Epithelial cell of esophagus (primary cell): ENCODE measurements at regions not wholly inside any gene's neighbourhood (a gene's known extent, or its start where the extent isn't known, plus 50 kb on each side); places are given as distances from the start of the nearest gene placed in this dataset.

Experiments used
- DNase-seq: peaks from one replicate; pipeline ENCODE4 v3.0.0; 2010; ENCODE audit warnings: low read depth
- H3K4me3 ChIP-seq: 2 replicates; pipeline ENCODE4 v1.5.1; 2011; ENCODE audit warnings: mild to moderate bottlenecking, low read length, control low read depth
- TF ChIP-seq, protein P1 (sequence below): IDR thresholded peaks from 2 replicates; pipeline ENCODE4 v1.5.1; 2011; ENCODE audit warnings: low read depth, mild to moderate bottlenecking, low read length, control low read depth, inconsistent platforms; ENCODE audit not compliant: insufficient read depth; ENCODE audit errors: missing control alignments

DNA sequence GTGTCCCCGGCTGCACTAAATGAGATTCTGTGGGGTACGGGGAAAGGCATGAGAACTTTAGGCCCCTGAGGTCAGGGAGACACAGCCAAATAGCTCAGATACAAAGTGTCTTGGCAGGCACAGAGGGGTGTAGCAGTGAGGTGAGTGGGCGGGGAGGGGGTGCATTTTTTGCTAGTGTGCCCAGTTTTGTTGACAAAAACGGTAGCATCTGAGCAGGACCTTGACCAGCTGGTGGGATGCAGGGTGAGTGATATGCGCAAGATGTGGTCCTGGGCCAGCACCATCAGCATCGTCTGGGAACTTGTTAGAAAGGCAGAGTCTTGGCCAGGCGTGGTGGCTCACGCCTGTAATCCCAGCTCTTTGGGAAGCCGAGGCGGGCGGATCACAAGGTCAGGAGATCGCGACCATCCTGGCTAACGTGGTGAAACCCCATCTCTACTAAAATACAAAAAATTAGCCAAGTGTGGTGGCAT lies 127.3 kb upstream of the LGALSL start:
- TF ChIP-seq, protein P1, sequence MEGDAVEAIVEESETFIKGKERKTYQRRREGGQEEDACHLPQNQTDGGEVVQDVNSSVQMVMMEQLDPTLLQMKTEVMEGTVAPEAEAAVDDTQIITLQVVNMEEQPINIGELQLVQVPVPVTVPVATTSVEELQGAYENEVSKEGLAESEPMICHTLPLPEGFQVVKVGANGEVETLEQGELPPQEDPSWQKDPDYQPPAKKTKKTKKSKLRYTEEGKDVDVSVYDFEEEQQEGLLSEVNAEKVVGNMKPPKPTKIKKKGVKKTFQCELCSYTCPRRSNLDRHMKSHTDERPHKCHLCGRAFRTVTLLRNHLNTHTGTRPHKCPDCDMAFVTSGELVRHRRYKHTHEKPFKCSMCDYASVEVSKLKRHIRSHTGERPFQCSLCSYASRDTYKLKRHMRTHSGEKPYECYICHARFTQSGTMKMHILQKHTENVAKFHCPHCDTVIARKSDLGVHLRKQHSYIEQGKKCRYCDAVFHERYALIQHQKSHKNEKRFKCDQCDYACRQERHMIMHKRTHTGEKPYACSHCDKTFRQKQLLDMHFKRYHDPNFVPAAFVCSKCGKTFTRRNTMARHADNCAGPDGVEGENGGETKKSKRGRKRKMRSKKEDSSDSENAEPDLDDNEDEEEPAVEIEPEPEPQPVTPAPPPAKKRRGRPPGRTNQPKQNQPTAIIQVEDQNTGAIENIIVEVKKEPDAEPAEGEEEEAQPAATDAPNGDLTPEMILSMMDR, result no peak
- H3K4me3 ChIP-seq, result no peak overlapping the region
- no peak for DNase-seq

GRCh38 chr2:64327129-64327509 lies 126.8 kb upstream of the LGALSL start:
- TF ChIP-seq, protein P1, result no peak
- peak; percentile 85 for DNase-seq
- no peak overlapping the region for H3K4me3 ChIP-seq

DNA sequence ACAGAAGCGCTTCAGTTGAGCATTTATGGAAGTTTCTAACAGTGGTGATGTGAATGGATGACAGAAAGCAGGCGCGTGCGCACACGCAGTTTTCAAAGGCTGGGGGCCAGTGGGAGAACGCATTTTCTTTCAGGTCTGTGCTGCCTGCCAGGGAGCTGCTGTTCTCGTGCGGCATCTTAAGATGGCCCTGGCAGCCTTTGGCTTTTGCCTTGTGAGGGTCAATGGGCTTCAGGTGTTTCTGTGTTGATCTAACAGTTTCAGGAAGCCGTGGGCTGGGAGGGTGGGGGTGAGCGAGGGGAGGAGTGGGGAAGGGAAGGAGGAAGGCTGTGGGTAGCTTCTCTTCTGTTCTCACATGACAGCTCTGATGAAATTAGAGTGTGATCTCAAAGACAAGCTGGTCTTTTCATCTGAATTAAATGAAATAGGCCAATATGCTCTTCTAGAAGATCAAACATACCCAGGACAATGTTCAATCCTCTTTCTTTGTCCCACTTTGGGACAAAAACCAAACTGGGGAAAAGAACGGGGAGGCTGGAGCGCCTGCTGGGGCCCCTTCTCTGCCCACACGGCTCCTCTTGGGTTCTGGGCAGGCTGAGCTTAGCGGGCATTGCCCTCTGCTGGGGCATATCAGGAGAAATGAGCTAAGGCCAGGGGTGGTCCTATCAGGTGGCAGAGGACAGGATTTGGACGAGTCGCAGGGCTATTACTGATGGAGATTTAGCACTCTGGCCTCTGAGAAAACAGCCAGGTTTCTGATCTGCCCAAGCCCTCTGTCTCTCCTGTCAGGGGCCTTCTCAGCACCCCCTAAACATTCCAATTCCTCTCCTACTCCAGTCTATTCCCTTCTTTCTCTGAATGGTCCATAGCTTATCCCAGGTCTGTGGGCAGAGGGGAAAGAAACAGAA lies 126.2 kb upstream of the LGALSL start:
- H3K4me3 ChIP-seq, result no peak overlapping the region
- peak; percentile 49 for DNase-seq
- TF ChIP-seq, protein P1, result peak; percentile 58

DNA sequence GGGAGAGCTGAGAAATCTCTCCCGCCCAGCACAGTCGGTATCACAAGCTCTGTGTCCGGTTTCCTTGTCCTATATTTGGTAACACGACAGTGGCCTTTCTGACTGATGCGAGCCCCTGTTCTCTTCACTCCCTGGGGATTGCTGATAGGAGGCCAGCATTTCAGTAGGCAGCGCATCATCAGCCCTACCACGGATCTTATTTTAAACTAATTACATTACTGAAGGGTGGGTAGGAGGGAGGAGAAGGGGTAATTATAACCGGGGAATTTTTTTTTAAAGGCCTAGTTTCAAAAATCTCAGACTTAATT lies 125.6 kb upstream of the LGALSL start:
- TF ChIP-seq, protein P1, result no peak
- H3K4me3 ChIP-seq, result no peak overlapping the region
- DNase-seq, result no peak

- H3K4me3 ChIP-seq, result no peak overlapping the region
- TF ChIP-seq, protein P1, result no peak
Observed at GRCh38 chr2:64328756-64329155, 125.2 kb upstream of the LGALSL start.

GRCh38 chr2:64329848-64330247 lies 124.1 kb upstream of the LGALSL start:
- DNase-seq, result peak; percentile 37
- no peak overlapping the region for H3K4me3 ChIP-seq
- TF ChIP-seq, protein P1, result no peak

More at GRCh38 chr2:64328756-64329155, 125.2 kb upstream of the LGALSL start:
- DNase-seq, result no peak
